GM19468 (cell line): ENCODE measurements at regions not wholly inside any gene's neighbourhood (a gene's known extent, or its start where the extent isn't known, plus 50 kb on each side); places are given as distances from the start of the nearest gene placed in this dataset.

ENCODE experiments used
- ATAC-seq: cut with Tn5 transposase; IDR thresholded peaks from one replicate; pipeline ENCODE4 v1.9.1; 2021; ENCODE audit warnings: mild to moderate bottlenecking, moderate library complexity, moderate number of reproducible peaks; ENCODE audit not compliant: unreplicated experiment; ENCODE audit errors: extremely low read depth

GRCh38 chr6:21539621-21540100 lies 53.9 kb upstream of the SOX4 start:
- ATAC-seq, result no peak
